CD14-positive monocyte (primary cell): ENCODE measurements at regions not wholly inside any gene's neighbourhood (a gene's known extent, or its start where the extent isn't known, plus 50 kb on each side); places are given as distances from the start of the nearest gene placed in this dataset.

Experiments
- DNase-seq, 3 donors: peaks; one replicate each; pipeline ENCODE4 v3.0.0-alpha.2; 2011 to 2022
- H2AFZ ChIP-seq: 2 replicates; pipeline ENCODE4 v1.6.0; 2012; ENCODE audit warnings: mild to moderate bottlenecking, low read depth, low read length, inconsistent platforms; ENCODE audit not compliant: insufficient read depth, poor library complexity, severe bottlenecking
- H3K27ac ChIP-seq, 2 donors: 1 replicate in 1 of 2; 2 replicates in 1 of 2; pipeline ENCODE4 v1.5.1; 2012 to 2013; ENCODE audit warnings: low read length in 2 of 2, control low read depth in 1 of 2, inconsistent platforms in 1 of 2, low read depth in 1 of 2, mild to moderate bottlenecking in 1 of 2
- H3K27me3 ChIP-seq, 2 donors: one replicate each; pipeline versions ENCODE4 v1.6.0 to v1.6.1; 2011 to 2013; ENCODE audit warnings: low read length in 2 of 2; ENCODE audit not compliant: control insufficient read depth in 2 of 2, insufficient read depth in 2 of 2
- H3K36me3 ChIP-seq, 2 donors: replicated peaks in 1 of 2; 1 replicate in 1 of 2; 2 replicates in 1 of 2; pipeline versions ENCODE4 v1.5.1 to v1.6.1; 2012 to 2013; ENCODE audit warnings: low read length in 2 of 2, control low read depth in 1 of 2, inconsistent platforms in 1 of 2, mild to moderate bottlenecking in 1 of 2; ENCODE audit not compliant: insufficient read depth in 2 of 2, control insufficient read depth in 1 of 2
- H3K4me1 ChIP-seq, 2 donors: 1 replicate in 1 of 2; 2 replicates in 1 of 2; pipeline versions ENCODE4 v1.5.1 to v1.6.1; 2012 to 2013; ENCODE audit warnings: low read length in 2 of 2, control low read depth in 1 of 2, inconsistent platforms in 1 of 2, mild to moderate bottlenecking in 1 of 2, moderate library complexity in 1 of 2; ENCODE audit not compliant: insufficient read depth in 2 of 2, control insufficient read depth in 1 of 2
- H3K4me2 ChIP-seq: replicated peaks from 2 replicates; pipeline ENCODE3; 2012; ENCODE audit warnings: low read length, moderate library complexity, mild to moderate bottlenecking; ENCODE audit not compliant: poor library complexity, severe bottlenecking; ENCODE audit errors: extremely low read depth
- H3K4me3 ChIP-seq, 3 experiments: fragments of 200-600 bp in 1 of 3; sonication (generic) in 1 of 3; replicated peaks in 1 of 3; 1 replicate in 2 of 3; 2 replicates in 1 of 3; pipeline ENCODE4 v1.5.1; 2011 to 2013; ENCODE audit warnings: low read length in 3 of 3, mild to moderate bottlenecking in 3 of 3, control low read depth in 2 of 3, low read depth in 2 of 3, inconsistent platforms in 1 of 3, moderate library complexity in 1 of 3
- H3K79me2 ChIP-seq: 2 replicates; pipeline ENCODE4 v1.6.0; 2012; ENCODE audit warnings: mild to moderate bottlenecking, control low read depth, inconsistent platforms, low read length, moderate library complexity; ENCODE audit not compliant: insufficient read depth
- H3K9ac ChIP-seq: 2 replicates; pipeline ENCODE4 v1.6.0; 2017; ENCODE audit warnings: low read length, mild to moderate bottlenecking; ENCODE audit not compliant: insufficient read depth, poor library complexity, severe bottlenecking
- H3K9me3 ChIP-seq, 2 donors: replicated peaks in 1 of 2; 1 replicate in 1 of 2; 2 replicates in 1 of 2; pipeline versions ENCODE4 v1.5.1 to v1.6.1; 2012 to 2013; ENCODE audit warnings: low read length in 2 of 2, control low read depth in 1 of 2; ENCODE audit not compliant: control insufficient read depth in 1 of 2, insufficient read depth in 1 of 2
- H4K20me1 ChIP-seq: 2 replicates; pipeline ENCODE4 v1.6.0; 2012; ENCODE audit warnings: mild to moderate bottlenecking, low read length, control low read depth, moderate library complexity; ENCODE audit not compliant: insufficient read depth
- H3K27ac Mint-ChIP-seq, 7 donors: one replicate each; pipeline ENCODE4 v1.8.0; 2020; ENCODE audit warnings: mild to moderate bottlenecking in 7 of 7, mixed read lengths in 7 of 7, moderate library complexity in 6 of 7, inconsistent platforms in 2 of 7
- H3K27me3 Mint-ChIP-seq, 3 donors: one replicate each; pipeline ENCODE4 v1.8.0; 2021 to 2022; ENCODE audit warnings: low read depth in 3 of 3, mild to moderate bottlenecking in 3 of 3, mixed read lengths in 3 of 3, moderate library complexity in 3 of 3, inconsistent platforms in 1 of 3
- H3K36me3 Mint-ChIP-seq, 2 donors: one replicate each; pipeline ENCODE4 v1.8.0; 2020; ENCODE audit warnings: mixed read lengths in 2 of 2, inconsistent platforms in 1 of 2, mild to moderate bottlenecking in 1 of 2
- H3K4me1 Mint-ChIP-seq: one replicate; pipeline ENCODE4 v1.8.0; 2020; ENCODE audit warnings: mild to moderate bottlenecking, mixed read lengths
- H3K4me3 Mint-ChIP-seq, 2 donors: one replicate each; pipeline ENCODE4 v1.8.0; 2020; ENCODE audit warnings: mild to moderate bottlenecking in 2 of 2, mixed read lengths in 2 of 2, moderate library complexity in 1 of 2
- H3K9me3 Mint-ChIP-seq, 7 donors: one replicate each; pipeline ENCODE4 v1.8.0; 2020 to 2022; ENCODE audit warnings: mixed read lengths in 7 of 7, mild to moderate bottlenecking in 6 of 7, moderate library complexity in 6 of 7, inconsistent platforms in 2 of 7
- WGBS: methylation state at CpG from one replicate; pipeline ENCODE4 v1.1.5; 2013; ENCODE audit warnings: missing lambda C conversion rate; ENCODE audit not compliant: insufficient coverage; 5-methylcytosine and 5-hydroxymethylcytosine counted together
- intact Hi-C, 2 donors: fragments of 100-400 bp; cut with micrococcal nuclease; formaldehyde crosslinking; loops; one replicate each; pipeline versions ENCODE4 v1.15.0 to v1.15.1; 2023
- TF ChIP-seq, protein P1 (sequence below): fragments of 200-600 bp; IDR thresholded peaks from one replicate; pipeline ENCODE4 v1.8.0; 2022; ENCODE audit warnings: antibody characterized with exemption, mild to moderate bottlenecking

DNA sequence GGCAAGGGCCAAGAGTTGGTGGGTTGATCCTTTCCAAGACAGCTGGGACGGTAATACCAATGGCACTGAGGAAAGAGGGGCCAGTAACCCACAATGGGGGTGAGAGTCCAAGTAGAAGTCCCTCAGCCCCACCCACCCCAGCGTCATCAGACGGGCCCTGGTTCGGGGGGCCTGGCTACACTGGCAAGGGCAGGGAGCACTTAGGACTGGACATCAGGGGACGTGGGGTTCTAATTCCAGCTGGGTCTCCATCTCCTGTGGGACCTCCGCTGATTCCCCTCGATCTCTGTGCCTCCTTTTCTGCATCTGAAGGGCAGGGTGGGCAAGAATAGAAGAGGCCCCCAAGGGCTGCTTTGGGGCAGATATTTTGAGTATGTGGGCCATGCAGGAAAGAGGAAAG is 53.5 kb upstream of the FCN1 start:
- H3K27ac ChIP-seq = no peak overlapping the region
- 100% methylated on average over 3 of the region's 7 CpGs for whole genome bisulfite sequencing
- H4K20me1 ChIP-seq = no peaks in the 10 kb centered on the region
- peak overlapping the region in 1 of 2 donors; percentile 52 for H3K4me3 Mint-ChIP-seq
- H3K27me3 Mint-ChIP-seq = peaks cover 44 to 62% (median 61%) of the 10 kb centered on the region in 3 donors
- H3K9ac ChIP-seq = no peak overlapping the region
- DNase-seq = no peak
- intact Hi-C loops = no loop called here
- H3K9me3 Mint-ChIP-seq = peaks cover 0 to 7% (median 0%) of the 10 kb centered on the region in 7 donors
- no peak overlapping the region for H3K27ac Mint-ChIP-seq
- H3K4me1 Mint-ChIP-seq = peaks cover 30% of the 10 kb centered on the region
- TF ChIP-seq, protein P1, sequence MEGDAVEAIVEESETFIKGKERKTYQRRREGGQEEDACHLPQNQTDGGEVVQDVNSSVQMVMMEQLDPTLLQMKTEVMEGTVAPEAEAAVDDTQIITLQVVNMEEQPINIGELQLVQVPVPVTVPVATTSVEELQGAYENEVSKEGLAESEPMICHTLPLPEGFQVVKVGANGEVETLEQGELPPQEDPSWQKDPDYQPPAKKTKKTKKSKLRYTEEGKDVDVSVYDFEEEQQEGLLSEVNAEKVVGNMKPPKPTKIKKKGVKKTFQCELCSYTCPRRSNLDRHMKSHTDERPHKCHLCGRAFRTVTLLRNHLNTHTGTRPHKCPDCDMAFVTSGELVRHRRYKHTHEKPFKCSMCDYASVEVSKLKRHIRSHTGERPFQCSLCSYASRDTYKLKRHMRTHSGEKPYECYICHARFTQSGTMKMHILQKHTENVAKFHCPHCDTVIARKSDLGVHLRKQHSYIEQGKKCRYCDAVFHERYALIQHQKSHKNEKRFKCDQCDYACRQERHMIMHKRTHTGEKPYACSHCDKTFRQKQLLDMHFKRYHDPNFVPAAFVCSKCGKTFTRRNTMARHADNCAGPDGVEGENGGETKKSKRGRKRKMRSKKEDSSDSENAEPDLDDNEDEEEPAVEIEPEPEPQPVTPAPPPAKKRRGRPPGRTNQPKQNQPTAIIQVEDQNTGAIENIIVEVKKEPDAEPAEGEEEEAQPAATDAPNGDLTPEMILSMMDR = no peak
- H3K36me3 ChIP-seq = no peaks in the 10 kb centered on the region
- H3K79me2 ChIP-seq = no peaks in the 10 kb centered on the region
- no peak overlapping the region for H3K4me3 ChIP-seq
- no peak overlapping the region for H3K4me2 ChIP-seq
- H3K27me3 ChIP-seq = peaks cover 4 to 34% of the 10 kb centered on the region in 2 donors
- H3K9me3 ChIP-seq = no peaks in the 10 kb centered on the region
- peaks cover 0 to 3% of the 10 kb centered on the region in 2 donors for H3K36me3 Mint-ChIP-seq
- peaks cover 23 to 34% of the 10 kb centered on the region in 2 donors for H3K4me1 ChIP-seq
- no peak overlapping the region for H2AFZ ChIP-seq

DNA sequence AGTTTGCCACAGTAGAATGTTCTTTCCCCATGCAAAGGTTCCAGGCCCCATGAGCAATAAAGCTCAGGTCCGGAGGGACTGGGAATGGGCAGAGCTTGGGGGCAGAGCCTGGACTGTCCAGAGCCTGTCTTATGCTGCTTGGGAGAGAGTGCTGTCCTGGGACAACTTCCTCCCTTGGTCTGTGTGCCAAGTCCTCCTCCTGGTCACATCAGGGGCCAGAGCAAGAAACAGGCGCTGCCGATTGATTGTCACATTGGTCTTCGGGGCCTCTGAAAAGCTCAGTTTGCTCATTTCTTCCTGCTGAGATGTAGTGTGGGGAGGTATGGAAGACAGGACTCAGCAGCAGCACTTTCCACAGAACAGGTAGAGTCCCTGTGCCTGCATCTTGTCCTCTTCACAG is 54.0 kb upstream of the FCN1 start:
- no peaks in the 10 kb centered on the region for H3K9me3 ChIP-seq
- TF ChIP-seq, protein P1 = no peak
- H3K36me3 ChIP-seq = no peaks in the 10 kb centered on the region
- Mint-ChIP-seq H3K27me3 (peaks cover 44 to 62% (median 61%) of the 10 kb centered on the region in 3 donors), H3K27ac (no peak overlapping the region), H3K4me1 (peaks cover 30% of the 10 kb centered on the region), H3K4me3 (peak overlapping the region in 1 of 2 donors; percentile 52), H3K36me3 (peaks cover 0 to 3% of the 10 kb centered on the region in 2 donors), H3K9me3 (peaks cover 0 to 2% (median 0%) of the 10 kb centered on the region in 7 donors)
- 100% methylated on average over 1 of the region's 4 CpGs for WGBS
- H3K27ac ChIP-seq = no peak overlapping the region
- H3K79me2 ChIP-seq = no peaks in the 10 kb centered on the region
- no peak for DNase-seq
- H3K27me3 ChIP-seq = peaks cover 4 to 34% of the 10 kb centered on the region in 2 donors
- no peak overlapping the region for H3K9ac ChIP-seq
- H3K4me3 ChIP-seq = no peak overlapping the region
- intact Hi-C loops = no loop called here
- no peak overlapping the region for H2AFZ ChIP-seq
- H4K20me1 ChIP-seq = no peaks in the 10 kb centered on the region
- H3K4me2 ChIP-seq = no peak overlapping the region
- H3K4me1 ChIP-seq = peaks cover 24 to 32% of the 10 kb centered on the region in 2 donors
